IPS-18a (cell line): ENCODE measurements at regions not wholly inside any gene's neighbourhood (a gene's known extent, or its start where the extent isn't known, plus 50 kb on each side); places are given as distances from the start of the nearest gene placed in this dataset.
A peak's percentile ranks its signal among the peaks of the same experiment; 100 is the strongest.

Experiments used
- H3K27ac ChIP-seq: one replicate; pipeline ENCODE4 v1.5.1; 2013; ENCODE audit warnings: low read length
- H3K27me3 ChIP-seq: one replicate; pipeline ENCODE4 v1.6.1; 2013; ENCODE audit warnings: mild to moderate bottlenecking, low read length; ENCODE audit not compliant: control insufficient read depth, insufficient read depth
- H3K36me3 ChIP-seq: one replicate; pipeline ENCODE4 v1.6.1; 2013; ENCODE audit warnings: low read depth, low read length; ENCODE audit not compliant: control insufficient read depth
- H3K4me1 ChIP-seq: one replicate; pipeline ENCODE4 v1.6.1; 2013; ENCODE audit warnings: low read depth, low read length; ENCODE audit not compliant: control insufficient read depth
- H3K4me3 ChIP-seq: one replicate; pipeline ENCODE4 v1.5.1; 2013; ENCODE audit warnings: low read length
- H3K9ac ChIP-seq: one replicate; pipeline ENCODE4 v1.6.1; 2013; ENCODE audit warnings: mild to moderate bottlenecking, low read length, moderate library complexity
- H3K9me3 ChIP-seq: one replicate; pipeline ENCODE4 v1.6.1; 2013; ENCODE audit warnings: low read depth, low read length; ENCODE audit not compliant: control insufficient read depth

DNA sequence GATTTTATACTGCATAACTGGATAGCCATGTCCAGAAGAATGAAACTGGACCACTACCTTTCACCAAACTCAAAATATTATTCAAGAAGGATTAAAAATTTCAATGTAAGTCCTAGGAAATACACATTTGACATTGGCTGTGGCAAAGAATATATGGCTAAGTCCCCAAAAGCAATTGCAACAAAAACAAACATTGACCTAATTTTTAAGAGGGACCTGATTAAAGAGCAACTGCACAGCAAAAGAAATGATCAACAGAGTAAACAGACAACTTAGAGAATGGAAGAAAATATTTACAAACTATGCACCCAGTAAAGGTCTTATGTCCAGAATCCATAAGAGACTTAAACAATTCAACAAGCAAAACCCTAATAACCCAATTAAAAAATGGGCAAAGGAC lies 1313.0 kb upstream of the GBE1 start:
- Histone ChIP-seq H3K9me3 (no peaks in the 10 kb centered on the region), H3K27me3 (no peaks in the 10 kb centered on the region), H3K36me3 (no peaks in the 10 kb centered on the region), H3K4me3 (no peak overlapping the region), H3K9ac (no peak overlapping the region), H3K27ac (no peak overlapping the region), H3K4me1 (no peaks in the 10 kb centered on the region)

GRCh38 chr3:83065851-83066460 lies 1304.5 kb upstream of the GBE1 start:
- no peak overlapping the region for H3K4me3 ChIP-seq
- H3K9me3 ChIP-seq = no peaks in the 10 kb centered on the region
- H3K27ac ChIP-seq = no peak overlapping the region
- H3K27me3 ChIP-seq = no peaks in the 10 kb centered on the region
- H3K36me3 ChIP-seq = no peaks in the 10 kb centered on the region
- no peaks in the 10 kb centered on the region for H3K4me1 ChIP-seq
- no peak overlapping the region for H3K9ac ChIP-seq

- no peak overlapping the region for H3K27ac ChIP-seq
- no peaks in the 10 kb centered on the region for H3K4me1 ChIP-seq
- H3K4me3 ChIP-seq = no peak overlapping the region
- no peaks in the 10 kb centered on the region for H3K27me3 ChIP-seq
- H3K9ac ChIP-seq = no peak overlapping the region
- H3K36me3 ChIP-seq = no peaks in the 10 kb centered on the region
- no peaks in the 10 kb centered on the region for H3K9me3 ChIP-seq
Observed at GRCh38 chr3:83063446-83063845, 1302.0 kb upstream of the GBE1 start.

- H3K27ac ChIP-seq = no peak overlapping the region
- H3K4me3 ChIP-seq = no peak overlapping the region
- H3K36me3 ChIP-seq = no peaks in the 10 kb centered on the region
- no peaks in the 10 kb centered on the region for H3K9me3 ChIP-seq
- no peaks in the 10 kb centered on the region for H3K27me3 ChIP-seq
- H3K9ac ChIP-seq = no peak overlapping the region
- H3K4me1 ChIP-seq = no peaks in the 10 kb centered on the region
Observed at GRCh38 chr3:83048556-83048955, 1287.1 kb upstream of the GBE1 start.

GRCh38 chr3:83039422-83039821 lies 1278.0 kb upstream of the GBE1 start:
- Histone ChIP-seq H3K36me3 (no peaks in the 10 kb centered on the region), H3K4me1 (no peaks in the 10 kb centered on the region), H3K9ac (no peak overlapping the region), H3K9me3 (no peaks in the 10 kb centered on the region), H3K27me3 (no peaks in the 10 kb centered on the region), H3K27ac (no peak overlapping the region), H3K4me3 (no peak overlapping the region)

GRCh38 chr3:83035704-83036010 lies 1274.2 kb upstream of the GBE1 start:
- H3K9ac ChIP-seq = no peak overlapping the region
- H3K36me3 ChIP-seq = no peaks in the 10 kb centered on the region
- H3K9me3 ChIP-seq = no peaks in the 10 kb centered on the region
- H3K4me3 ChIP-seq = no peak overlapping the region
- H3K4me1 ChIP-seq = no peaks in the 10 kb centered on the region
- no peaks in the 10 kb centered on the region for H3K27me3 ChIP-seq
- H3K27ac ChIP-seq = no peak overlapping the region

GRCh38 chr3:83034806-83035703 lies 1273.6 kb upstream of the GBE1 start:
- no peaks in the 10 kb centered on the region for H3K27me3 ChIP-seq
- no peak overlapping the region for H3K27ac ChIP-seq
- no peaks in the 10 kb centered on the region for H3K4me1 ChIP-seq
- no peak overlapping the region for H3K9ac ChIP-seq
- no peaks in the 10 kb centered on the region for H3K9me3 ChIP-seq
- H3K4me3 ChIP-seq = no peak overlapping the region
- H3K36me3 ChIP-seq = no peaks in the 10 kb centered on the region

DNA sequence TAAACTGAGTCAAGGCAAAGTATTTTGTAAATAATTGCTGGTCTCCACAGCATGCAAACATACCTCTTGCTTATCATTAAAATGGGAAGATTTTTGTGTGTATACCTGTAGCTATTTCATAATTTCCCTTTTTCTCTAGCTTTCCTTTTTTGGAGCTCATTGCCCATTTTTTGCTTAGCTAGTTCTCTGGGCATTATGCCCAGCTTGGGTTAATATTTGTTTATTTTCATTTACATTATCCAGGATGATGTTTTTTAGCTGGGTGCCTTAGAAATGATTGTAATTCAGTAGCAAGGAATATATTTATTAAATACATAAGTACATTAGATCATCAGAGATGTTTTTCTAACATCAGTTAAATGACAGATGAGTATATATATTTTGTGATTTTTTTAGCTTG lies 1271.7 kb upstream of the GBE1 start:
- Histone ChIP-seq H3K9ac (no peak overlapping the region), H3K27me3 (no peaks in the 10 kb centered on the region)

GRCh38 chr3:83023086-83023485 lies 1261.6 kb upstream of the GBE1 start:
- no peak overlapping the region for H3K4me3 ChIP-seq
- H3K27me3 ChIP-seq = no peaks in the 10 kb centered on the region
- no peak overlapping the region for H3K9ac ChIP-seq
- no peaks in the 10 kb centered on the region for H3K4me1 ChIP-seq
- H3K36me3 ChIP-seq = no peaks in the 10 kb centered on the region
- H3K9me3 ChIP-seq = no peaks in the 10 kb centered on the region
- no peak overlapping the region for H3K27ac ChIP-seq

More for the DNA sequence above, 1271.7 kb upstream of the GBE1 start:
- Histone ChIP-seq H3K4me3 (no peak overlapping the region), H3K9me3 (no peaks in the 10 kb centered on the region), H3K4me1 (no peaks in the 10 kb centered on the region), H3K27ac (no peak overlapping the region), H3K36me3 (no peaks in the 10 kb centered on the region)

DNA sequence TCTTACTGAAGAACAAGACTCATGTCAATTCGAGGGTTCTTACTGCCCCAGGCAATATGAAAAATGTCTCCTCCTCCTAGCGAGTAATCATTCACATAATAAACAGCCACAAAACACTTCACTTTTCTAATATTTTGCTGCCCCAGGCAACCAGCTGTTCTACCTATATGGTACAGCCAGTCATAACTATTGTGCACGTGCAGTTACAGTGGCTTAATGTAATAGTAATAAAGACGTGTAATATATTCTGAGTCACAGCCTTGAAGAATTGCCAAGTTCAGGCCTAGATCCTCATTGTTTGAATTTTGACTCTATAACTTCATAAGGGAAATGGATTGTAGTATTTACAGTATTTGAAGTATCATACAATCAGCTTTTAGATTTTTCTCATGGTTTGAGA lies 1250.0 kb upstream of the GBE1 start:
- H3K4me1 ChIP-seq = peaks cover 13% of the 10 kb centered on the region
- no peaks in the 10 kb centered on the region for H3K9me3 ChIP-seq
- no peak overlapping the region for H3K27ac ChIP-seq
- no peaks in the 10 kb centered on the region for H3K27me3 ChIP-seq
- no peak overlapping the region for H3K4me3 ChIP-seq
- no peak overlapping the region for H3K9ac ChIP-seq
- no peaks in the 10 kb centered on the region for H3K36me3 ChIP-seq

GRCh38 chr3:83003917-83004316 lies 1242.5 kb upstream of the GBE1 start:
- peaks cover 57% of the 10 kb centered on the region for H3K4me1 ChIP-seq
- H3K4me3 ChIP-seq = no peak overlapping the region
- H3K9me3 ChIP-seq = no peaks in the 10 kb centered on the region
- no peaks in the 10 kb centered on the region for H3K27me3 ChIP-seq
- no peak overlapping the region for H3K9ac ChIP-seq
- H3K27ac ChIP-seq = no peak overlapping the region
- no peaks in the 10 kb centered on the region for H3K36me3 ChIP-seq

- no peaks in the 10 kb centered on the region for H3K36me3 ChIP-seq
- no peak overlapping the region for H3K9ac ChIP-seq
Observed at GRCh38 chr3:83002869-83003445, 1241.5 kb upstream of the GBE1 start.

More at GRCh38 chr3:83002869-83003445, 1241.5 kb upstream of the GBE1 start:
- Histone ChIP-seq H3K27ac (no peak overlapping the region), H3K4me3 (peak overlapping the region; percentile 39), H3K27me3 (no peaks in the 10 kb centered on the region), H3K4me1 (peaks cover 52% of the 10 kb centered on the region), H3K9me3 (no peaks in the 10 kb centered on the region)
